MCF 10A (cell line): ENCODE measurements at regions not wholly inside any gene's neighbourhood (a gene's known extent, or its start where the extent isn't known, plus 50 kb on each side); places are given as distances from the start of the nearest gene placed in this dataset.

Experiments
- BruUV-seq: library from RNA; stranded (reverse); fragments of 400-500 nt; replicated peaks from 2 replicates; lab custom pipeline; 2021; lab: Mats Ljungman, UMichigan
- CTCF ChIA-PET: fragments of 300-600 bp; sonication (Branson Sonifier 250); formaldehyde crosslinking; extraction: SDS; loops from one replicate; lab custom pipeline; 2021; ENCODE audit warnings: antibody characterized with exemption, inconsistent platforms; lab: Yijun Ruan, JAX
- POLR2A ChIA-PET: fragments of 300-600, 350-650 bp; sonication (Branson Sonifier 250); formaldehyde crosslinking; extraction: SDS; loops from one replicate; lab custom pipeline; 2020; ENCODE audit warnings: antibody characterized with exemption, inconsistent platforms; lab: Yijun Ruan, JAX
- DNase-seq: peaks from one replicate; pipeline ENCODE4 v3.0.0-alpha.2; 2018; ENCODE audit not compliant: unreplicated experiment
- H3K27ac Mint-ChIP-seq: one replicate; pipeline ENCODE4 v1.8.0; 2022; ENCODE audit warnings: mild to moderate bottlenecking, low read depth, mixed read lengths; ENCODE audit not compliant: unreplicated experiment
- H3K27me3 Mint-ChIP-seq: one replicate; pipeline ENCODE4 v1.8.0; 2022; ENCODE audit warnings: mixed read lengths; ENCODE audit not compliant: insufficient read depth, unreplicated experiment
- H3K36me3 Mint-ChIP-seq: one replicate; pipeline ENCODE4 v1.8.0; 2022; ENCODE audit warnings: mild to moderate bottlenecking, moderate library complexity, mixed read lengths; ENCODE audit not compliant: insufficient read depth, unreplicated experiment
- H3K4me1 Mint-ChIP-seq: one replicate; pipeline ENCODE4 v1.8.0; 2022; ENCODE audit warnings: mixed read lengths; ENCODE audit not compliant: insufficient read depth, unreplicated experiment
- H3K4me3 Mint-ChIP-seq: one replicate; pipeline ENCODE4 v1.8.0; 2022; ENCODE audit warnings: mild to moderate bottlenecking, moderate library complexity, mixed read lengths; ENCODE audit not compliant: unreplicated experiment
- H3K9me3 Mint-ChIP-seq: one replicate; pipeline ENCODE4 v1.8.0; 2022; ENCODE audit warnings: mixed read lengths; ENCODE audit not compliant: unreplicated experiment
- intact Hi-C: fragments of 100-400 bp; cut with micrococcal nuclease; formaldehyde crosslinking; loops from 2 replicates; pipeline ENCODE4 v1.14.1; 2022
- TF ChIP-seq, protein P1 (sequence below): fragments of 200-600 bp; IDR thresholded peaks from one replicate; pipeline ENCODE4 v1.8.0; 2022; ENCODE audit warnings: antibody characterized with exemption, mild to moderate bottlenecking; ENCODE audit not compliant: unreplicated experiment

DNA sequence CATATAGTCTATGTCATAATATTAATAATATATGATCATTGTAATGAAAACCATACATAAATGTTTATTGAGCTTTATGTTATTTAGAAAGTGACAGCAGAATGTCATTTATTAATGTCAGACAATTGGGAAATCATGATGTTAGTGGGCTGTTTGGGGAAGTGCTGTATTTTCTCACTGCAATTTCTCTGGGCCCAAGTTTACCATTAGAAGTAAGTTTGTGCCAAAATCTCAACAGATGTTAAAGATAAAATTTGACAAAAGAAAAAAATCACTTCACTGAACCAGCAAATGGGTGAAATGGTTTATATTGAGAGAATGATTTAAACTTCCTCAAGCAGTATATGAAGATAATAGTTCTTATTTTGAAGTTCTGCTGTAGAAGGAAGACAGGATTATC lies 433.2 kb upstream of the SMARCA2 start:
- Mint-ChIP-seq H3K4me3 (no peak overlapping the region), H3K27ac (no peak overlapping the region), H3K27me3 (no peaks in the 10 kb centered on the region), H3K9me3 (no peaks in the 10 kb centered on the region), H3K4me1 (no peaks in the 10 kb centered on the region), H3K36me3 (no peaks in the 10 kb centered on the region)
- BruUV-seq: no TSS peak
- ChIA-PET CTCF (interaction anchor here (0.6 to 1.0 kb wide), 3 partner anchors 22 to 398 kb away, joined by 3 to 4 read pairs (median 3); no protein-coding TSS in a partner anchor), POLR2A (interaction anchor here (1.4 kb wide), 1 partner anchor 20 kb away, joined by 3 read pairs; no protein-coding TSS in a partner anchor)
- no peak for DNase-seq
- intact Hi-C loops: no loop called here
- TF ChIP-seq, protein P1, sequence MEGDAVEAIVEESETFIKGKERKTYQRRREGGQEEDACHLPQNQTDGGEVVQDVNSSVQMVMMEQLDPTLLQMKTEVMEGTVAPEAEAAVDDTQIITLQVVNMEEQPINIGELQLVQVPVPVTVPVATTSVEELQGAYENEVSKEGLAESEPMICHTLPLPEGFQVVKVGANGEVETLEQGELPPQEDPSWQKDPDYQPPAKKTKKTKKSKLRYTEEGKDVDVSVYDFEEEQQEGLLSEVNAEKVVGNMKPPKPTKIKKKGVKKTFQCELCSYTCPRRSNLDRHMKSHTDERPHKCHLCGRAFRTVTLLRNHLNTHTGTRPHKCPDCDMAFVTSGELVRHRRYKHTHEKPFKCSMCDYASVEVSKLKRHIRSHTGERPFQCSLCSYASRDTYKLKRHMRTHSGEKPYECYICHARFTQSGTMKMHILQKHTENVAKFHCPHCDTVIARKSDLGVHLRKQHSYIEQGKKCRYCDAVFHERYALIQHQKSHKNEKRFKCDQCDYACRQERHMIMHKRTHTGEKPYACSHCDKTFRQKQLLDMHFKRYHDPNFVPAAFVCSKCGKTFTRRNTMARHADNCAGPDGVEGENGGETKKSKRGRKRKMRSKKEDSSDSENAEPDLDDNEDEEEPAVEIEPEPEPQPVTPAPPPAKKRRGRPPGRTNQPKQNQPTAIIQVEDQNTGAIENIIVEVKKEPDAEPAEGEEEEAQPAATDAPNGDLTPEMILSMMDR: no peak

DNA sequence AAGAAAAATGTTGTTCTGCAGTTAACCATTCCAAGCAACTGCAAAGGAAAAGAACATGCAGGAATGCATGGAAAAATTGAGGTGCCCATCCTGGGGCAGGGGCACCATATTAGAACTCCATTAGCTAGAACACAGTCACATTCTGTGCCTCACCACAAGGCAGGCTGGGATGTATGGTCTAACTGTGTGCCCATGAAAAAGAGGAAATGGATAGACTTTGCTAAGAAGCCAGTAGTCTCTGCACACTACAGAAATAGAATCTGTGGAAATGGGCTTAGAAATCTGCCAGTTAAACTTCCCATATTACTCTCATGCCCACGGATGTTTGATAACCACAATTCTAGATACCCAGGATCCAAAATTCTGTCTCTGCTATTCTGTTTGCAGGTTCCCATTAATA lies 423.8 kb upstream of the SMARCA2 start:
- no TSS peak for BruUV-seq
- Mint-ChIP-seq H3K4me3 (no peak overlapping the region), H3K9me3 (no peaks in the 10 kb centered on the region), H3K36me3 (no peaks in the 10 kb centered on the region), H3K27me3 (no peaks in the 10 kb centered on the region), H3K27ac (no peak overlapping the region), H3K4me1 (no peaks in the 10 kb centered on the region)
- TF ChIP-seq, protein P1: no peak
- ChIA-PET CTCF (interaction anchor here (0.8 kb wide), 1 partner anchor 15 kb away, joined by 3 read pairs; no protein-coding TSS in a partner anchor), POLR2A (no interaction called here)
- intact Hi-C loops: no loop called here
- DNase-seq: no peak

DNA sequence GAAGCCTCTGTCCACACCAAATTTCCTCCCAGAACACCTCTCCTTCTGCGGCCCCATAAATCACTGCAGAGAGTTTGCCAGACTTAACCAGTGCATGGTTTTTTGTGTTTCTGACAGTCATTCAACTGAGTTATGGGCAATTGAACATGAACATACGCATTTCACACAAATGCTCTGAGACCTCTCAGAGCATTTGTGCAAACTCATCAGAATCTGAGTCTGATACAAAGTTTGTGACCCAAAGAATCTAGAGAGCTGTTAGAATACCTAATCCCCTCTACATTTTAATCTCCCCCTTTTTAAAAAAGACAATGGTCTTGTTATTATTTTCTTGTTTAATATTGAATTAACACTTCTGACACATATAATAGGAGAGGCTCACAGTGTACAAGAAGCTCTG lies 416.9 kb upstream of the SMARCA2 start:
- Mint-ChIP-seq H3K27me3 (peaks cover 8% of the 10 kb centered on the region), H3K27ac (no peak overlapping the region), H3K36me3 (no peaks in the 10 kb centered on the region), H3K4me3 (no peak overlapping the region), H3K9me3 (no peaks in the 10 kb centered on the region), H3K4me1 (no peaks in the 10 kb centered on the region)
- DNase-seq: no peak
- BruUV-seq: no TSS peak
- CTCF ChIA-PET: interaction anchor here (0.9 kb wide), 1 partner anchor 593 kb away, joined by 3 read pairs; no protein-coding TSS in a partner anchor
- TF ChIP-seq, protein P1: no peak
- intact Hi-C loops: no loop called here
- POLR2A ChIA-PET: interaction anchor here (0.8 kb wide), 1 partner anchor 61 kb away, joined by 3 read pairs; no protein-coding TSS in a partner anchor

DNA sequence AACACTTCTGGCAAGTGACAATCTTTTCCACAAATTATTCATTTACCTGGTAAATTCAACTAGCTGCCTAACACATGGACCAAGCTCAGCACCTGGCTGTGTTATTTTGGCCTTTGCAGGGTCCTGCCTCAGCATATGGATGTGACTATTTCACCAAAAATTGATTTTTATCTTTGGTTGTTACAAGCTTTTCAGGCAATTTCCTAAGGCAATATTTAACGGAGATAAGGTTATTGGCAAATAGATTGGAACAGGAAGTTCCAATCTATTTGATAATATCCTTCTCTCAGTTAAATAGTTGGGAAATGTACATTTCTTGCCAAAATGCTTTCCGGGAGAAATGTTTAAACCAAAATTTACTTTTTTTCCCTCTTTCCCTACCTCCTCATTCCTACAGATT lies 415.2 kb upstream of the SMARCA2 start:
- intact Hi-C loops: no loop called here
- peaks cover 12% of the 10 kb centered on the region for H3K27me3 Mint-ChIP-seq
- H3K4me1 Mint-ChIP-seq: no peaks in the 10 kb centered on the region
- no peaks in the 10 kb centered on the region for H3K9me3 Mint-ChIP-seq
- POLR2A ChIA-PET: no interaction called here
- CTCF ChIA-PET: interaction anchor here (2.8 kb wide), 1 partner anchor 12 kb away, joined by 7 read pairs; no protein-coding TSS in a partner anchor
- no TSS peak for BruUV-seq
- DNase-seq: no peak
- no peak overlapping the region for H3K27ac Mint-ChIP-seq
- H3K4me3 Mint-ChIP-seq: no peak overlapping the region
- H3K36me3 Mint-ChIP-seq: no peaks in the 10 kb centered on the region
- TF ChIP-seq, protein P1: no peak
